ENCODE measurements at regions not wholly inside any gene's neighbourhood (a gene's known extent, or its start where the extent isn't known, plus 50 kb on each side); places are given as distances from the start of the nearest gene placed in this dataset.

- peaks cover 8% of the 10 kb centered on the region for H3K4me1 ChIP-seq
- ATAC-seq: peak; percentile 62 to 77
- H3K27ac ChIP-seq: no peak overlapping the region
- no peaks in the 10 kb centered on the region for H3K27me3 ChIP-seq (ENCODE audit: low read depth)
- H3K9me3 ChIP-seq: no peaks in the 10 kb centered on the region
- TF ChIP-seq CTCF (IDR thresholded peaks at IDR 0.05): no peak
- no peaks in the 10 kb centered on the region for H3K36me3 ChIP-seq
- intact Hi-C loops (cut with DNase I): no loop called here
- no peak overlapping the region for H3K4me3 ChIP-seq
- peak; percentile 50 for DNase-seq
Measured at GRCh38 chr1:234836045-234836681, 226.2 kb upstream of the IRF2BP2 start.

DNA sequence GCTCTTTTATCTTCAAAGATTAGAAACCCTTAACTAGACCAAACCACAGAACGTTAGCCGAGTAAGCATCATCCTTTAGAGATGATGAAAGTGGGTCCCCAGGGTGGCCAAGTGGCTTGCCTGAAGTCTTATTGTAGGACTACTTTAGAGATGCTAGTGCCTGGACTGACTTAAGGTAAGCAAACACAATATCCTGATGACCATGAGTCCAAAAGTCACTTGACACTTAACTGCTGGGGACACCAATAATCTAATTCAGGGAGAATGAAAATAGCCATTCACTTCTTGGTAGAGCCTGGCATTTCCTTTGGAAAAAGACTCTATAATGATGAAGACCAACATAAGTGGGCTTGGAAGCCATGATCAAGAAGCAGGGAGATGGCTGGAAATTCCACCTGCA is 225.3 kb upstream of the IRF2BP2 start:
- Histone ChIP-seq H3K9me3 (no peaks in the 10 kb centered on the region), H3K36me3 (no peaks in the 10 kb centered on the region), H3K27ac (no peak overlapping the region), H3K4me3 (no peak overlapping the region), H3K27me3 (ENCODE audit: low read depth) (no peaks in the 10 kb centered on the region), H3K4me1 (peaks cover 8% of the 10 kb centered on the region)
- ATAC-seq: no peak
- no peak for TF ChIP-seq CTCF (IDR thresholded peaks at IDR 0.05)
- no peak for DNase-seq
- intact Hi-C loops (cut with DNase I): no loop called here

- H3K27ac ChIP-seq: no peak overlapping the region
- no peak for DNase-seq
- TF ChIP-seq CTCF (IDR thresholded peaks at IDR 0.05): no peak
- no peaks in the 10 kb centered on the region for H3K36me3 ChIP-seq
- no peaks in the 10 kb centered on the region for H3K9me3 ChIP-seq
- no peak overlapping the region for H3K4me3 ChIP-seq
- no peaks in the 10 kb centered on the region for H3K27me3 ChIP-seq (ENCODE audit: low read depth)
- intact Hi-C loops (cut with DNase I): no loop called here
- peaks cover 8% of the 10 kb centered on the region for H3K4me1 ChIP-seq
- ATAC-seq: no peak
Measured at GRCh38 chr1:234833646-234834045, 223.7 kb upstream of the IRF2BP2 start.

GRCh38 chr1:234833118-234833517 is 223.1 kb upstream of the IRF2BP2 start:
- no peaks in the 10 kb centered on the region for H3K9me3 ChIP-seq
- H3K27ac ChIP-seq: no peak overlapping the region
- H3K4me1 ChIP-seq: peaks cover 8% of the 10 kb centered on the region
- no peak for TF ChIP-seq CTCF (IDR thresholded peaks at IDR 0.05)
- DNase-seq: no peak
- no peak overlapping the region for H3K4me3 ChIP-seq
- H3K27me3 ChIP-seq (ENCODE audit: low read depth): no peaks in the 10 kb centered on the region
- no peak for ATAC-seq
- intact Hi-C loops (cut with DNase I): no loop called here
- H3K36me3 ChIP-seq: no peaks in the 10 kb centered on the region

- ATAC-seq (no peak), DNase-seq (no peak)
- Histone ChIP-seq H3K4me1 (no peaks in the 10 kb centered on the region), H3K27ac (no peak overlapping the region), H3K36me3 (no peaks in the 10 kb centered on the region), H3K9me3 (no peaks in the 10 kb centered on the region), H3K4me3 (no peak overlapping the region), H3K27me3 (ENCODE audit: low read depth) (no peaks in the 10 kb centered on the region)
- intact Hi-C loops (cut with DNase I): no loop called here
- TF ChIP-seq CTCF (IDR thresholded peaks at IDR 0.05): no peak
Measured at GRCh38 chr1:234827656-234828055, 217.7 kb upstream of the IRF2BP2 start.
